Stomach (tissue), 4 donors: ENCODE measurements at regions not wholly inside any gene's neighbourhood (a gene's known extent, or its start where the extent isn't known, plus 50 kb on each side); places are given as distances from the start of the nearest gene placed in this dataset.

Experiments
- EP300 ChIP-seq: sonication (generic); formaldehyde crosslinking; IDR thresholded peaks from one replicate; pipeline ENCODE4 v1.6.1; 2017; ENCODE audit warnings: antibody characterized with exemption
- POLR2A ChIP-seq, 4 donors: fragments of 450-650 bp; IDR thresholded peaks; one replicate each; pipeline ENCODE4 v1.6.1; 2016; ENCODE audit warnings: antibody characterized with exemption in 4 of 4, control low read depth in 2 of 4, mild to moderate bottlenecking in 1 of 4, moderate library complexity in 1 of 4
- TF ChIP-seq, protein P1 (sequence below), 7 experiments: fragments of 450-650 bp in 4 of 7; fragments of 200-600 bp in 3 of 7; sonication (generic) in 3 of 7; IDR thresholded peaks; one replicate each; pipeline ENCODE4 v1.5.1; 2016 to 2019; ENCODE audit warnings: antibody characterized with exemption in 7 of 7, control low read depth in 2 of 7, mild to moderate bottlenecking in 1 of 7

DNA sequence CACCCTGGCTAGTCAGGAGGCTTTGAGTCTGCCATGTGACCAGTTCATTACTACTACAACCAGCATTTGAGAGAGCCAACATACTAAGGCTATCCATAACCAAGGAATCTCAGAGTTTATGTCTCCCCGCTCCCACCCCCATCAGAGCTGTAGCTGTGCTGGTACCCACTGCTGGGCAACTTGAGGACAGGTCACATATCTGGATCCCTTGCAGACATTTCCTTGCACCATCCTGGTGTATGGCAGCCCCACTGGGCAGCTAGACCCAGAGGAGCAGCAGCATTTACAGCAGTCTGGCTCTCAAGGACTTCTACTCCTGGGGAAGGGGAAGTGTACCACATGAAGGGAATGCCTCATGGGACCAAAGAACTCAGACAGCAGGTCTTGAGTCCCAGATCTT lies 160.8 kb upstream of the ST8SIA2 start:
- TF ChIP-seq POLR2A (IDR thresholded peaks at IDR 0.05): no peak
- TF ChIP-seq, protein P1, sequence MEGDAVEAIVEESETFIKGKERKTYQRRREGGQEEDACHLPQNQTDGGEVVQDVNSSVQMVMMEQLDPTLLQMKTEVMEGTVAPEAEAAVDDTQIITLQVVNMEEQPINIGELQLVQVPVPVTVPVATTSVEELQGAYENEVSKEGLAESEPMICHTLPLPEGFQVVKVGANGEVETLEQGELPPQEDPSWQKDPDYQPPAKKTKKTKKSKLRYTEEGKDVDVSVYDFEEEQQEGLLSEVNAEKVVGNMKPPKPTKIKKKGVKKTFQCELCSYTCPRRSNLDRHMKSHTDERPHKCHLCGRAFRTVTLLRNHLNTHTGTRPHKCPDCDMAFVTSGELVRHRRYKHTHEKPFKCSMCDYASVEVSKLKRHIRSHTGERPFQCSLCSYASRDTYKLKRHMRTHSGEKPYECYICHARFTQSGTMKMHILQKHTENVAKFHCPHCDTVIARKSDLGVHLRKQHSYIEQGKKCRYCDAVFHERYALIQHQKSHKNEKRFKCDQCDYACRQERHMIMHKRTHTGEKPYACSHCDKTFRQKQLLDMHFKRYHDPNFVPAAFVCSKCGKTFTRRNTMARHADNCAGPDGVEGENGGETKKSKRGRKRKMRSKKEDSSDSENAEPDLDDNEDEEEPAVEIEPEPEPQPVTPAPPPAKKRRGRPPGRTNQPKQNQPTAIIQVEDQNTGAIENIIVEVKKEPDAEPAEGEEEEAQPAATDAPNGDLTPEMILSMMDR (IDR thresholded peaks at IDR 0.05): no peak
- TF ChIP-seq EP300: no peak
